HL-60 (cell line): ENCODE measurements at regions not wholly inside any gene's neighbourhood (a gene's known extent, or its start where the extent isn't known, plus 50 kb on each side); places are given as distances from the start of the nearest gene placed in this dataset.

Source experiments
- DNase-seq, 2 experiments: peaks; one replicate each; pipeline ENCODE4 v3.0.0-alpha.2; 2010 to 2020; ENCODE audit warnings: low read depth in 1 of 2, low spot score in 1 of 2
- H3K27ac ChIP-seq: fragments of 250-450 bp; sonication (Bioruptor Pico); replicated peaks from 2 replicates; pipeline ENCODE4 v1.5.1; 2020; ENCODE audit warnings: mild to moderate bottlenecking, moderate library complexity
- H3K27me3 ChIP-seq: fragments of 250-450 bp; sonication (Bioruptor Pico); 2 replicates; pipeline ENCODE4 v1.5.1; 2021; ENCODE audit warnings: mild to moderate bottlenecking, moderate library complexity; ENCODE audit not compliant: insufficient read depth, poor library complexity, severe bottlenecking
- H3K4me3 ChIP-seq: replicated peaks from 2 replicates; pipeline ENCODE4 v1.5.1; 2011; ENCODE audit warnings: mild to moderate bottlenecking, control low read depth, low read length; ENCODE audit not compliant: insufficient read depth
- CTCF ChIP-seq: IDR thresholded peaks from one replicate; pipeline ENCODE4 v1.5.1; 2011; ENCODE audit warnings: low read length, control low read depth, inconsistent platforms; ENCODE audit not compliant: insufficient read depth
- GABPA ChIP-seq: IDR thresholded peaks from 2 replicates; pipeline ENCODE4 v1.6.1; 2012; ENCODE audit warnings: low read depth
- POLR2AphosphoS5 ChIP-seq: IDR thresholded peaks from 2 replicates; pipeline ENCODE4 v1.6.1; 2012; ENCODE audit warnings: low read depth
- REST ChIP-seq: IDR thresholded peaks from 2 replicates; pipeline ENCODE4 v1.6.1; 2012; ENCODE audit warnings: low read depth; ENCODE audit not compliant: insufficient replicate concordance
- SPI1 ChIP-seq: IDR thresholded peaks from 2 replicates; pipeline ENCODE4 v1.6.1; 2012; ENCODE audit warnings: low read depth, mild to moderate bottlenecking, borderline replicate concordance

GRCh38 chr2:37499113-37499512, 154.7 kb downstream of the QPCT start:
- no peak for DNase-seq
- H3K4me3 ChIP-seq, result no peak overlapping the region
- no peak overlapping the region for H3K27ac ChIP-seq
- no peaks in the 10 kb centered on the region for H3K27me3 ChIP-seq
- no peak for TF ChIP-seq GABPA
- TF ChIP-seq REST, result no peak
- TF ChIP-seq SPI1, result no peak
- TF ChIP-seq CTCF, result no peak
- no peak for TF ChIP-seq POLR2AphosphoS5

GRCh38 chr2:37500031-37500430, 155.6 kb downstream of the QPCT start:
- no peak for DNase-seq
- Histone ChIP-seq H3K27me3 (no peaks in the 10 kb centered on the region), H3K27ac (no peak overlapping the region), H3K4me3 (no peak overlapping the region)
- no peak for TF ChIP-seq REST
- no peak for TF ChIP-seq GABPA
- no peak for TF ChIP-seq SPI1
- no peak for TF ChIP-seq CTCF
- TF ChIP-seq POLR2AphosphoS5, result no peak

- TF ChIP-seq SPI1 (no peak), GABPA (no peak), POLR2AphosphoS5 (no peak), REST (no peak), CTCF (no peak)
- Histone ChIP-seq H3K4me3 (no peak overlapping the region), H3K27ac (no peak overlapping the region), H3K27me3 (no peaks in the 10 kb centered on the region)
- DNase-seq, result no peak
Measured at GRCh38 chr2:37501113-37501512, 156.7 kb downstream of the QPCT start.
